Spinal cord (tissue), 9 donors: ENCODE measurements at regions not wholly inside any gene's neighbourhood (a gene's known extent, or its start where the extent isn't known, plus 50 kb on each side); places are given as distances from the start of the nearest gene placed in this dataset.
"Not testable (repeated sequence)": the region's sequence is repeated elsewhere in the genome, so short reads cannot be mapped to it uniquely, and the experiment has no call there.

Source experiments
- DNase-seq, 6 donors: peaks; one replicate each; pipeline versions ENCODE4 v3.0.0 to v3.0.0-alpha.2; 2013 to 2015; ENCODE audit warnings: low spot score in 6 of 6, low read depth in 4 of 6
- H3K27ac ChIP-seq: one replicate; pipeline ENCODE4 v1.5.1; 2013; ENCODE audit warnings: low read depth, low read length, control low read depth
- H3K27me3 ChIP-seq: one replicate; pipeline ENCODE4 v1.6.1; 2013; ENCODE audit warnings: low read length; ENCODE audit not compliant: control insufficient read depth, insufficient read depth
- H3K36me3 ChIP-seq: one replicate; pipeline ENCODE4 v1.6.1; 2013; ENCODE audit warnings: low read length; ENCODE audit not compliant: control insufficient read depth, insufficient read depth
- H3K4me1 ChIP-seq: one replicate; pipeline ENCODE4 v1.6.1; 2013; ENCODE audit warnings: low read length; ENCODE audit not compliant: control insufficient read depth, insufficient read depth
- H3K4me3 ChIP-seq: one replicate; pipeline ENCODE4 v1.5.1; 2013; ENCODE audit warnings: low read depth, low read length, control low read depth
- H3K9me3 ChIP-seq: one replicate; pipeline ENCODE4 v1.6.1; 2013; ENCODE audit warnings: low read length; ENCODE audit not compliant: control insufficient read depth, insufficient read depth
- WGBS: methylation state at CpG from one replicate; pipeline ENCODE4 v1.1.5; 2013; ENCODE audit warnings: missing lambda C conversion rate; ENCODE audit not compliant: insufficient coverage; 5-methylcytosine and 5-hydroxymethylcytosine counted together
- donor health status: healthy.

DNA sequence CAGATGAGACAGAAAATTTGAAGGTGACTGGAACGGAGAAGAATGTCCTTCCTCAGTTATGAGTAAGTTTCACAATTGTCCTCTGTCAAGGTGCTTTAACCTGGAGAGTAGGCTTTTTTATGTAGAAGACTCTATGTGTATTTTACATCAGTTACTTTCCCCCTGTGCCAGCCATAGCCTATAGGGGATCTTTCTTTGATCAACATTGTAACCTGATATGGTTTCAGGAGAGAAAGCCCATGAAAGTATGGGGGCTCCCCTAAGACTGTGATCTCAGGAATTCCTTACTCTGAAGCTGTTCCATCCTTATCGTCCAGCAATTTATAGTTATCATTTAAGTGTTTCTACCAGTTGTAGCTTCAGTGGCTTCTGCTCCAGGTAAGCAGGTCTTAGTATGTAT is 1076.3 kb upstream of the EPHA6 start:
- H3K4me3 ChIP-seq: no peak overlapping the region
- no peaks in the 10 kb centered on the region for H3K36me3 ChIP-seq
- H3K9me3 ChIP-seq: peaks cover 2% of the 10 kb centered on the region
- no peaks in the 10 kb centered on the region for H3K27me3 ChIP-seq
- H3K27ac ChIP-seq: no peak overlapping the region
- WGBS: no CpG with 5 or more reads among the region's 2 CpGs
- H3K4me1 ChIP-seq: no peaks in the 10 kb centered on the region
- no peak for DNase-seq

DNA sequence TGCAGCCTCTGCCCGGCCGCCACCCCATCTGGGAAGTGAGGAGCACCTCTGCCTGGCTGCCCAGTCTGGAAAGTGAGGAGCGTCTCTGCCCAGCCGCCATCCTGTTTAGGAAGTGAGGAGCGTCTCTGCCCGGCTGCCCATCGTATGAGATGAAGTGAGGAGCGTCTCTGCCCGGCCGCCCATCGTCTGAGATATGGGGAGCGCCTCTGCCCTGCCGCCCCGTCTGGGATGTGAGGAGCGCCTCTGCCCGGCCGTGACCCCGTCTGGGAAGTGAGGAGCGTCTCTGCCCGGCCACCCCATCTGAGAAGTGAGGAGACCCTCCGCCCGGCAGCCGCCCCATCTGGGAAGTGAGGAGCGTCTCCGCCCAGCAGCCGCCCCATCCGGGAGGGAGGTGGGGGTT is 1069.5 kb upstream of the EPHA6 start:
- not testable (repeated sequence) for DNase-seq, H3K4me3 ChIP-seq, H3K27me3 ChIP-seq, H3K9me3 ChIP-seq, H3K36me3 ChIP-seq, H3K4me1 ChIP-seq, H3K27ac ChIP-seq
- WGBS: 99% methylated on average over 8 of the region's 27 CpGs

DNA sequence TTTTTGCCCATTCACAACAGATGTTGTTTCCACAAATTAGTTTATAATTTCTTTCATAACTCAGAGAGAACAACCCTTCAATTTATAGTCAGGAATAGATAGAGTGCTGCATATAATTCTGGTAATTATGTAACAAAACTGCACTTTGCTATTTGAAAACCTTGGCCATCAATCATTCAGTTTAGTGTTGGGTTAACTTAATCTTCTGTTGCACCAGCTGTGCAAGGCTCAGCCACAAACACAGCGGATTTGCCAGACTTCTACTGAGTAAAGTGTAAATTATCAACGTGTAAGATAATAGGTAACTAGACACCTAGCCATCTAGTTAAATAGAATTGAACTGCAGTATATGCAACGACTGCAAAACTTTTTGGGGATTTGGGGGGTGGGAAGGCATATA is 1064.3 kb upstream of the EPHA6 start:
- no CpG with 5 or more reads among the region's 3 CpGs for WGBS
- H3K9me3 ChIP-seq: no peaks in the 10 kb centered on the region
- DNase-seq: peak in 1 of 6 donors; percentile 37
- no peak overlapping the region for H3K27ac ChIP-seq
- no peak overlapping the region for H3K4me3 ChIP-seq
- no peaks in the 10 kb centered on the region for H3K27me3 ChIP-seq
- H3K36me3 ChIP-seq: no peaks in the 10 kb centered on the region
- H3K4me1 ChIP-seq: no peaks in the 10 kb centered on the region

DNA sequence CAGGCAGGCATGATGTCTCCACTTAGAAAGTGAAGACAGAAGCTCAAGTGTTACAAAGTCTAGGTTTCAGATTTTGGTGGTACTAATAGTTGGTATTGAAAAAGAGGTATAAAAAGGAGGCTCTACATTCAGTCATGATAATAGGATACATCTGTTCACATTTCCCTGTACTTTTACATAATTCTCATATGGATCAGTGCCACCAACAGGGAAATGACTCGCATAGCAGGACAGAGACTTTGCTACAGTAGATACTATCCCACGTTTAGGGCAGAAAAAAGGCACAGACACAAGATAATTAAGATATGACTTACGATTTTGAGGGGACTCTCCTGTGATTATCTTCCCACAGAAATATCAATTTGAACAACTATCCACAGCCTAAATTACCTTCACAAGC is 1062.9 kb upstream of the EPHA6 start:
- no CpG with 5 or more reads among the region's 3 CpGs for WGBS

DNA sequence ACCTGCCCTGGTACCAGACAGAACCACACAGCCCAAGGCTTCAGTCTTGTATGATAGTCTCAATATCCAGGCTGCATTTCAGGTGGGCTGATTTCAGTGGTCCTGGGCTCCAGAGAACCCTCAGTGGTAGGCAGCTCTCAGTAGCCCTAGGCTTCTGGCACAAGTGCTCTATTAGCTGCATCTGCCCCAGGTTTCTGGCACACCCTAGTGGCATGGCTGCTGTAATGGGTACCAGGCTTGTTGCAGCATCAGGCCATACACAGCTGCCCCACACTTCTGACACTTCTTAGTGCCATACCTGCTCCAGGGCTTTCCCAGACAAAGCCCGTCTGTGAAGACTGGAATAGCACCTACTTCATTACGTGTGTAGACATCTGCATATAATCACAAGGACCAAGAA is 1062.2 kb upstream of the EPHA6 start:
- no peak overlapping the region for H3K27ac ChIP-seq
- DNase-seq: no peak
- H3K4me1 ChIP-seq: no peaks in the 10 kb centered on the region
- no peak overlapping the region for H3K4me3 ChIP-seq
- no CpG with 5 or more reads among the region's 2 CpGs for WGBS
- H3K9me3 ChIP-seq: no peaks in the 10 kb centered on the region
- H3K27me3 ChIP-seq: no peaks in the 10 kb centered on the region
- no peaks in the 10 kb centered on the region for H3K36me3 ChIP-seq

More for the DNA sequence above, 1062.9 kb upstream of the EPHA6 start:
- Histone ChIP-seq H3K9me3 (no peaks in the 10 kb centered on the region), H3K27me3 (no peaks in the 10 kb centered on the region), H3K4me3 (no peak overlapping the region), H3K36me3 (no peaks in the 10 kb centered on the region), H3K4me1 (no peaks in the 10 kb centered on the region), H3K27ac (no peak overlapping the region)
- no peak for DNase-seq

DNA sequence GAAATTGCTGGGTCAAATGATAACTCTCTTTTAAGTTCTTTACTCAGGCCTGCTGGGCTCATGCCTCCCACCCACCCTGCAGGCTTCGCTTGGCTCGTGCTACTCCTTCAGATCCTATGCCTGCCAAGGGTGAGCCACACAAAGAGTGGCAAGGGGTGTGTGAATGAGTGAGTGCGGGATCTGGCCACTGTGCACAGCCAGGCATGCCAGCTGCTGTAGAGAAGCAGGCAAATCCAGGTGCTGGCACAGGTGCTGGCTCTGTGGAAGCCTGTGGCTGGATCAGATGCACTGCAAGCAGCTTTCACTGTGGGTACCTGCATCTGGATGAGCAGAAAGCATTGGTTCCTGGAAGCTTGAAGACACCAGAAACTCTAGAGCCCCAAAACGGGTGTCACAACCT is 1055.7 kb upstream of the EPHA6 start:
- WGBS: 76% methylated on average over 4 of the region's 4 CpGs

DNA sequence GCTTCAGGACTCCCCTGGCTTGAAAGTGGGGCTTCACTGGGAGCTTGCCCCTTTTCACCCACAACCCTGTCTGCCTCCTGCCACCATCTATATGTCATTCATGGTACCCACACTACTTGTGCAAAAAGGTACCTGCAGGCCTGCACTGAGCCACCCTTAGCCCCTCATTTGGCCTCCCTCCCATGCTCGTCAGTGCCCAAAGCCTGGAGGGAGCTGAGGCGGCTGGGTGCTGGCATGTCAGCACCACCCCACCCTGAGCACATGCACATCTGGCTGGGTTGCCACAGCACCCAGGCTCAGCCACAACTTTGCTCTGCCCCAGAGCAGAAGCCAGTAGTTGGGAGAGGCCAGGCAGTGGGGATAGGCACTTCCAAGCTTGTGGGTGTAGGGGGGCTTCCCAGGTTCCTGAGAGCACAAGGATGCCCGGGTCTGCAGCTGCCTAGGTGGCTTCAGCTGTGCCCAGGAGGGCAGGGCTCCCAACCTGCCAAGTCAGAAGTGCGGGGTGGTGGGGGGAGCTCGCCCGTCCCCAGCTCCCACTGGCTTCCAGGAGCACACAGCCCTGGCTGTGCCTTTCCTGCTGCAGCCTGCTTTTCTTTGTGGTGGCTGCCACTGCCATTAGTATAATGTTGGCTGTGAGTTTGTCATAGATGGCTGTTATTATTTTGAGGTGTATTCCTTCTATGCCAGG is 1054.6 kb upstream of the EPHA6 start:
- DNase-seq: no peak
- Histone ChIP-seq H3K4me1 (no peaks in the 10 kb centered on the region), H3K27ac (no peak overlapping the region), H3K36me3 (no peaks in the 10 kb centered on the region), H3K27me3 (no peaks in the 10 kb centered on the region), H3K4me3 (no peak overlapping the region), H3K9me3 (no peaks in the 10 kb centered on the region)
- 93% methylated on average over 6 of the region's 6 CpGs for WGBS

More for the DNA sequence above, 1055.7 kb upstream of the EPHA6 start:
- H3K27me3 ChIP-seq: no peaks in the 10 kb centered on the region
- no peak overlapping the region for H3K4me3 ChIP-seq
- no peaks in the 10 kb centered on the region for H3K4me1 ChIP-seq
- H3K9me3 ChIP-seq: no peaks in the 10 kb centered on the region
- DNase-seq: no peak
- no peaks in the 10 kb centered on the region for H3K36me3 ChIP-seq
- H3K27ac ChIP-seq: no peak overlapping the region

DNA sequence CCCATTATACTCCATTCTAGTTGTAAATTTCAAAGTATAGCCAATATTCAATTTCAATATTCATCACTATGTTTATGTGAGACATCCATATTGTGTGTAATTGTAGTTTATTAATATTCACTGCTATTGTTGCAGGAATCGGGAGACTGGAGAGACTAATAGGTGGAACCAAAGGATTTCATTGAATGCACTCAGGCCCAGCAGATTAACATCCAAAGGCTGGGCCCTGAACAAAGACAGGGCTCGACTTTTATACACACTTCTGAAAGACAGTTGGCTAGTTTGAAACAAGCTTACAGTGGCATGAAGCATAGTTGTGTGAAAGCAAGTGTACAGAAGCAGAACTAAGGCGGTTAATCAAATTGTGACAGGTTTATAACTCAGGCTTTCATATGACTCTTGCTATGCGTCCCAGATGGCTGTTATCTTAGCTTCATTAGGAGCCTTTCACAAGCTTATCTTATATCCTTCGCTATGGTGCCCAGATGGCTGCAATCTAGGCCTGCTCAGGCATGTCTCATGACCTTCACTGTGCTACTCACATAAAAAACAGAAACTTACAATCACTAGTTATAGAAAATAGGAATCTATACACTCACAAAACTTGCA is 1038.8 kb upstream of the EPHA6 start:
- H3K27ac ChIP-seq: no peak overlapping the region
- no peaks in the 10 kb centered on the region for H3K27me3 ChIP-seq
- peaks cover 6% of the 10 kb centered on the region for H3K9me3 ChIP-seq
- WGBS: 80% methylated on average over 3 of the region's 5 CpGs
- no peak for DNase-seq
- no peak overlapping the region for H3K4me3 ChIP-seq
- H3K4me1 ChIP-seq: no peaks in the 10 kb centered on the region
- no peaks in the 10 kb centered on the region for H3K36me3 ChIP-seq

DNA sequence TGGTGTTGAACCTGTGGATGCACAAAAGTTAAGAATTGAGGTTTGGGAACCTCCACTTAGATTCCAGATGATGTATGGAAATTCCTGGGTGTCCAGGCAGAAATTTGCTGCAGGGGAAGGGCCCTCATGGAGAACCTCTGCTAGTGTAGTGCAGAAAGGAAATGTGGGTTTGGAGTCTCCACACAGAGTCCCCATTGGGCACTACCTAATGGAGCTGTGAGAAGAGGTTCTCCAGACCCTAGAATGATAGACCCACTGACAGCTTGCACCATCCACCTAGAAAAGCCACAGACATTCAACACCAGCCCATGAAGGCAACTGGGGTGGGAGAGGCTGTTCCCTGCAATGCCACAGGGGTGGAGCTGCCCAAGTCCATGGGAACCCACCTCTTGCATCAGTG is 1032.8 kb upstream of the EPHA6 start:
- H3K4me1 ChIP-seq: no peaks in the 10 kb centered on the region
- no peaks in the 10 kb centered on the region for H3K9me3 ChIP-seq
- no peak overlapping the region for H3K4me3 ChIP-seq
- H3K27me3 ChIP-seq: no peaks in the 10 kb centered on the region
- no peaks in the 10 kb centered on the region for H3K36me3 ChIP-seq
- no peak overlapping the region for H3K27ac ChIP-seq
- no peak for DNase-seq

DNA sequence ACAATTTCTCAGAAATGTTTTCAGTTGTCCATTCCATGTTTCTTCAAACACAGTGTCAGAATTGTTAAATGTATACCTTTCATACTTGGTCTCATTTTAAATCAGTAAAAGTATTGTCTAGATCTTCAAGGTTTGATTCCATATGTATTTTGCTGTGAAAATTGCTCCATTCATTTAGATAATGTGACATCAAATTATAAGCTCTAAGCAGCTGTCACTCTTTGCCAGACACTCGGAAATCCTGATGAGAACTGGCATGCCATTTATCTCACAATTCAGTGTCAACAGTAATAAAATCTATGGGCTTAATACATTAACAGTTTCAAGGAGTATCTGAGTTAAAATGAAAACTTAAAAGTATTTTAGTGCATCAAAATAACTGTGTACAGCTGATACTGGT is 1025.3 kb upstream of the EPHA6 start:
- Histone ChIP-seq H3K4me3 (no peak overlapping the region), H3K27ac (no peak overlapping the region), H3K36me3 (no peaks in the 10 kb centered on the region), H3K9me3 (no peaks in the 10 kb centered on the region), H3K4me1 (no peaks in the 10 kb centered on the region), H3K27me3 (no peaks in the 10 kb centered on the region)
- WGBS: no CpG with 5 or more reads among the region's 1 CpG
- DNase-seq: no peak
